ENCODE measurements at regions not wholly inside any gene's neighbourhood (a gene's known extent, or its start where the extent isn't known, plus 50 kb on each side); places are given as distances from the start of the nearest gene placed in this dataset.

GRCh38 chr10:85493703-85494102 is 872.9 kb downstream of the GRID1 start:
- H3K9me1 ChIP-seq (ENCODE audit: insufficient read depth, low read length) = no peaks in the 10 kb centered on the region
- no peak overlapping the region for H3K4me2 ChIP-seq (ENCODE audit: low read depth, low read length)
- no peaks in the 10 kb centered on the region for H3K27me3 ChIP-seq (ENCODE audit: control insufficient read depth, insufficient read depth, low read length)
- H2AK5ac ChIP-seq (ENCODE audit: low read depth, low read length) = no peak overlapping the region
- no peak overlapping the region for H4K91ac ChIP-seq (ENCODE audit: insufficient read depth, low read depth, low read length)
- CTCF ChIA-PET = no interaction called here
- H3K14ac ChIP-seq (replicated peaks; ENCODE audit: low read depth, low read length) = no peak overlapping the region
- no peak overlapping the region for H2BK15ac ChIP-seq (ENCODE audit: low read depth, low read length)
- in situ Hi-C loops (cut with MboI; ENCODE audit: low sequenced_read_pairs) = no loop called here
- no peak overlapping the region for H3K27ac ChIP-seq (ENCODE audit: insufficient read depth, low read length)
- no peak overlapping the region for H3K18ac ChIP-seq (ENCODE audit: low read depth, low read length)
- no peak overlapping the region for H2BK5ac ChIP-seq (ENCODE audit: low read depth, low read length, poor library complexity, severe bottlenecking)
- POLR2A ChIA-PET (ENCODE audit: unreplicated experiment) = no interaction called here
- dilution Hi-C loops (cut with HindIII; ENCODE audit: low sequenced_read_pairs, unreplicated experiment) = no loop called here
- H3K79me1 ChIP-seq (ENCODE audit: low read depth in 1 of 2, low read length in 2 of 2) = no peaks in the 10 kb centered on the region
- H4K8ac ChIP-seq (ENCODE audit: low read depth in 2 of 2, low read length in 2 of 2) = no peak overlapping the region
- H4K20me1 ChIP-seq (ENCODE audit: insufficient read depth, low read length) = no peaks in the 10 kb centered on the region
- H2AK9ac ChIP-seq (replicated peaks; ENCODE audit: low read depth, low read length, poor library complexity) = no peak overlapping the region
- DNase-seq (no peak), ATAC-seq (ENCODE audit: low read depth) (no peak)
- H3K36me3 ChIP-seq (ENCODE audit: control insufficient read depth, insufficient read depth, low read length) = no peaks in the 10 kb centered on the region
- H3K9ac ChIP-seq (ENCODE audit: low read depth, low read length) = no peak overlapping the region
- H3K23ac ChIP-seq (ENCODE audit: low read depth, low read length) = no peak overlapping the region
- H3K9me3 ChIP-seq (ENCODE audit: control insufficient read depth, insufficient read depth, low read length) = peaks cover 9% of the 10 kb centered on the region
- H2AFZ ChIP-seq (replicated peaks; ENCODE audit: low read length, poor library complexity) = no peak overlapping the region
- no peak overlapping the region for H3K56ac ChIP-seq (ENCODE audit: extremely low read depth, insufficient read depth, low read length)
- no peak overlapping the region for H2BK120ac ChIP-seq (ENCODE audit: low read depth, low read length)
- intact Hi-C loops (cut with micrococcal nuclease) = no loop called here
- no CpG with 5 or more reads among the region's 3 CpGs for WGBS, 2 experiments (ENCODE audit: extremely low coverage in 2 of 2, insufficient read length in 1 of 2)
- H3K4me3 ChIP-seq (ENCODE audit: insufficient read depth, low read depth, low read length) = no peak overlapping the region
- no peak overlapping the region for H2BK20ac ChIP-seq (ENCODE audit: low read depth, low read length)
- H3K4me1 ChIP-seq (ENCODE audit: control insufficient read depth, insufficient read depth, low read length) = no peaks in the 10 kb centered on the region
- no peak for TF ChIP-seq CTCF (conservative IDR thresholded peaks at IDR 0.05; ENCODE audit: low read depth, low read length)
- no peak for TF ChIP-seq MXI1 (IDR thresholded peaks at IDR 0.05; ENCODE audit: borderline replicate concordance, low read depth, low read length)
- no peak for TF ChIP-seq POLR2A (IDR thresholded peaks at IDR 0.05; ENCODE audit: low read depth, low read length)
- no peak for TF ChIP-seq ELK1 (IDR thresholded peaks at IDR 0.05; ENCODE audit: borderline replicate concordance, low read depth, low read length)
- no peak for TF ChIP-seq MAZ (IDR thresholded peaks at IDR 0.05; ENCODE audit: borderline replicate concordance, low read depth, low read length)
- TF ChIP-seq CEBPB (IDR thresholded peaks at IDR 0.05; ENCODE audit: low read depth, low read length) = no peak
- no peak for TF ChIP-seq BHLHE40 (IDR thresholded peaks at IDR 0.05; ENCODE audit: low read depth, low read length)
- no peak for TF ChIP-seq USF2 (IDR thresholded peaks at IDR 0.05; ENCODE audit: low read depth, low read length)
- TF ChIP-seq RFX5 (IDR thresholded peaks at IDR 0.05; ENCODE audit: low read depth, low read length) = no peak
- no peak for TF ChIP-seq FOS (IDR thresholded peaks at IDR 0.05; ENCODE audit: low read depth, low read length)
- no peak for TF ChIP-seq MAFK (IDR thresholded peaks at IDR 0.05; ENCODE audit: low read depth, low read length)
- TF ChIP-seq SMC3 (IDR thresholded peaks at IDR 0.05; ENCODE audit: low read depth, low read length) = no peak
- TF ChIP-seq RCOR1 (IDR thresholded peaks at IDR 0.05; ENCODE audit: insufficient replicate concordance, low read length) = no peak
- no peak for TF ChIP-seq NFE2L2 (IDR thresholded peaks at IDR 0.05; ENCODE audit: low read depth, low read length)
- no peak for TF ChIP-seq RAD21 (IDR thresholded peaks at IDR 0.05; ENCODE audit: low read length)
- TF ChIP-seq CHD1 (IDR thresholded peaks at IDR 0.05; ENCODE audit: low read depth, low read length) = no peak
- H3K4ac ChIP-seq (ENCODE audit: low read depth, low read length) = no peak overlapping the region
- no peak overlapping the region for H4K5ac ChIP-seq (ENCODE audit: low read depth, low read length)
- no TSS peak for BruUV-seq (replicated peaks)
